GM21717 (cell line): ENCODE measurements at regions not wholly inside any gene's neighbourhood (a gene's known extent, or its start where the extent isn't known, plus 50 kb on each side); places are given as distances from the start of the nearest gene placed in this dataset.
A peak's percentile ranks its signal among the peaks of the same experiment; 100 is the strongest.

Experiments
- ATAC-seq: cut with Tn5 transposase; IDR thresholded peaks from one replicate; pipeline ENCODE4 v1.9.1; 2021; ENCODE audit warnings: mild to moderate bottlenecking, moderate library complexity; ENCODE audit not compliant: unreplicated experiment

GRCh38 chr5:88956416-88956815, 73.4 kb upstream of the MEF2C start:
- ATAC-seq = no peak

- no peak for ATAC-seq
Measured at GRCh38 chr5:88955403-88955802, 72.4 kb upstream of the MEF2C start.

- no peak for ATAC-seq
Measured at GRCh38 chr5:88954511-88954910, 71.5 kb upstream of the MEF2C start.

- ATAC-seq = peak; percentile 57
Measured at GRCh38 chr5:88952996-88953643, 70.1 kb upstream of the MEF2C start.

GRCh38 chr5:88952344-88952743, 69.4 kb upstream of the MEF2C start:
- no peak for ATAC-seq

- no peak for ATAC-seq
Measured at GRCh38 chr5:88951457-88951856, 68.5 kb upstream of the MEF2C start.

- ATAC-seq = no peak
Measured at GRCh38 chr5:88948746-88949600, 66.0 kb upstream of the MEF2C start.

GRCh38 chr5:88944751-88945531, 62.0 kb upstream of the MEF2C start:
- ATAC-seq = no peak

- no peak for ATAC-seq
Measured at GRCh38 chr5:88941581-88941980, 58.6 kb upstream of the MEF2C start.

GRCh38 chr5:88940713-88941112, 57.7 kb upstream of the MEF2C start:
- ATAC-seq = no peak

- no peak for ATAC-seq
Measured at GRCh38 chr5:88939300-88939699, 56.3 kb upstream of the MEF2C start.

- no peak for ATAC-seq
Measured at GRCh38 chr5:88938488-88938887, 55.5 kb upstream of the MEF2C start.

GRCh38 chr5:88937406-88937805, 54.4 kb upstream of the MEF2C start:
- ATAC-seq = no peak

- no peak for ATAC-seq
Measured at GRCh38 chr5:88934439-88934838, 51.5 kb upstream of the MEF2C start.
